BLaER1 (cell line): ENCODE measurements at regions not wholly inside any gene's neighbourhood (a gene's known extent, or its start where the extent isn't known, plus 50 kb on each side); places are given as distances from the start of the nearest gene placed in this dataset.

Experiments
- H3K27ac ChIP-seq: shearing (Covaris generic); formaldehyde crosslinking; 2 replicates; pipeline ENCODE4 v1.8.1; 2022
- H3K27me3 ChIP-seq: shearing (Covaris generic); formaldehyde crosslinking; 2 replicates; pipeline ENCODE4 v1.8.1; 2022
- H3K36me3 ChIP-seq: shearing (Covaris generic); formaldehyde crosslinking; 2 replicates; pipeline ENCODE4 v1.8.1; 2022
- H3K4me1 ChIP-seq: shearing (Covaris generic); formaldehyde crosslinking; 2 replicates; pipeline ENCODE4 v1.8.1; 2022
- H3K4me2 ChIP-seq: shearing (Covaris generic); formaldehyde crosslinking; 2 replicates; pipeline ENCODE4 v1.8.1; 2022
- H3K4me3 ChIP-seq: shearing (Covaris generic); formaldehyde crosslinking; 2 replicates; pipeline ENCODE4 v1.8.1; 2022
- H3K9ac ChIP-seq: shearing (Covaris generic); formaldehyde crosslinking; 2 replicates; pipeline ENCODE4 v1.8.1; 2022
- H3K9me3 ChIP-seq: shearing (Covaris generic); formaldehyde crosslinking; 2 replicates; pipeline ENCODE4 v1.8.1; 2022
- H4K20me1 ChIP-seq: shearing (Covaris generic); formaldehyde crosslinking; 2 replicates; pipeline ENCODE4 v1.8.1; 2022
- Cebpa-rat ChIP-seq: shearing (Covaris generic); IDR thresholded peaks from 2 replicates; pipeline ENCODE4 v1.8.1; 2022

DNA sequence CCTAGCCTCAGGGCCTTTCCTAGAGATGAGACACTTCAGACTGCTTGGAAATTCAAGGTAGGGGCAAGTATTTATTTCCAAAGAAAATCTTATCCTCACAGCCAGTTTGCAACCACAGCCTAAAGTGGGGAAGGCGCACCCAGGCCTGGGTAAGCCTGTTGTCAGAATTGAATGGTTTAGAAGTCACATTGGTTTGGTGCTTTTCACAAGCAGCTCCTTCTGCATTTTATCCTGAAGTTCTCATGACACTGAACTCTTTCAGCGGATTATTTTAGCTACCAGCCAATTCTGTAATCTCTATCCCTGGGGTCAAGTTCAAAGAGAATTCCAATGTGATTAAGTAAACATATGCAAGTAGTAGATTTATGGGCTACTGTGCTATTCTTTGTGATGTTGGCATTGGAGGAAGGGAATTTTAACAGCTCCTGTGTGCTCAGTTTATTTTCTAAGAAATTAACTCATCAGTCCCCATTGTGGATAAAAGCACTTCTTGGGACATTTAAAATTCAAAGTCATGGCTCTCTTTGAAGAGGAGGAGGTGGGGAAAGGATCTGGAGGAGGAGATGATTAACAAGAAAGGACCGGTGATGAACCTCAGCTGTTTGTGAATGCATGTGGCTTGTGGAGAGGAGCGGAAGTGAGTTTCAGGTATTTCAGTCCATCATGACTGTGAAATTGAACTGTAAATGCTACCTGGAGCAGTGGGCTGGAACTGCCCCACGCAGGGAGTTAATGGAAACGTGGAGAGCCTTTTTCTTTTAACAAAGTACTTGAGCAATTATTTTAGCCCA is 90.2 kb upstream of the CACUL1 start:
- TF ChIP-seq Cebpa-rat, result no peak
- H3K4me3 ChIP-seq, result no peak overlapping the region
- no peak overlapping the region for H3K4me2 ChIP-seq
- no peak overlapping the region for H3K27ac ChIP-seq
- no peaks in the 10 kb centered on the region for H3K4me1 ChIP-seq
- H3K36me3 ChIP-seq, result no peaks in the 10 kb centered on the region
- peaks cover 13% of the 10 kb centered on the region; the same call in 1 of the 2 replicates for H3K9me3 ChIP-seq
- no peak overlapping the region for H3K9ac ChIP-seq
- H4K20me1 ChIP-seq, result no peaks in the 10 kb centered on the region
- H3K27me3 ChIP-seq, result no peaks in the 10 kb centered on the region

DNA sequence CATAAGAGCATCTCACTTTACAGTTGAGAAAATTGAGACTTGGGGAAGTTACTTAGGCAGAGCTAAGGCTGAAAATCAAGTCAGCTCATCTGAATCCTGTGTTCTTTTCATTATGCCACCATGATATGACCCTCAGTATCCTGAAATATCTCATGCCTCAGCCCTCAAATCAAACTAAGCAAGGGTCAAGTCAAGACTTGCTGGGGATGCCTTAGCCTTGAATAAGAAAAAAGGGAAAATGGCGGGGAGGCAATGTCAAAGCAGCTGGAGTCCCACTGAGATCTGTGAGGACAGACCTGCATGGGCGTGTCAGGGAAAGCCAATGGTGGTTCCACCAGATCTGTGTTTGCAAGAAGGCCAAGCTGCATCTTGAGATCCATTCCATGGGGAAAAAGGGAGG is 91.0 kb upstream of the CACUL1 start:
- H3K27ac ChIP-seq, result no peak overlapping the region
- no peak for TF ChIP-seq Cebpa-rat
- H3K27me3 ChIP-seq, result no peaks in the 10 kb centered on the region
- no peaks in the 10 kb centered on the region for H3K36me3 ChIP-seq
- H3K4me1 ChIP-seq, result no peaks in the 10 kb centered on the region
- H4K20me1 ChIP-seq, result no peaks in the 10 kb centered on the region
- H3K9me3 ChIP-seq, result peaks cover 13% of the 10 kb centered on the region; the same call in 1 of the 2 replicates
- no peak overlapping the region for H3K9ac ChIP-seq
- no peak overlapping the region for H3K4me2 ChIP-seq
- H3K4me3 ChIP-seq, result no peak overlapping the region

DNA sequence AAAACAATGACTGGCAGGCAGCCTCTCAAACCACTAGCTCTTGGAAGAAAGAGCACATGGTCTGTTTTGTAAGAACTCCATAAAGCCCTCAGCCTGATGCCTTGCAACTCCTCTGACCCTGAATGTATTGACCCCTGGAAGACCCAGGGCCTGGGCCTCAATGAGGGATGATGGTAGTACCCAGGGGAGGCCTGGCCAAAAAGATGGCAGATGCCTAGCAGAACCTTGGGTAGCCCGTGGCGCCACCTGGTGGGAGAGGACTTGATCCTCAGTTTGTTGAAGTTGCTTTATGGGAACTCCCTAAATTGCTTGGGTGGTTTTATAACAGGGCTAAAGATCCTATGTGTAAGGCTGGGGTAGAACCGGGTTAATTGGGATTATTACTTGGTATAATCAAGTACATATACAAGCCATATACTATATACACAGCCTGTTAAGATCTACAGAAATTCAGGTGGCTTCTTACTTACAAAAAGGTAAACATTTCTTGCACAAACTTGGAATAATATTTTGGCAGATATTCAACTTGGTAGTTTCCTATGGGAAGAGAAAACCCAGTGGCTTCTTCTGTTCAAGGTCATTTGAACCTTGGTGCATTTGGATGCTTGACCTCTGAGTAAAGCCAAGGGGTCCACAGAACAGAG is 95.8 kb upstream of the CACUL1 start:
- no peaks in the 10 kb centered on the region for H3K9me3 ChIP-seq
- no peak overlapping the region for H3K27ac ChIP-seq
- no peaks in the 10 kb centered on the region for H4K20me1 ChIP-seq
- no peak overlapping the region for H3K9ac ChIP-seq
- H3K4me2 ChIP-seq, result no peak overlapping the region
- no peak for TF ChIP-seq Cebpa-rat
- no peaks in the 10 kb centered on the region for H3K27me3 ChIP-seq
- H3K4me1 ChIP-seq, result 0 out of 2 replicates have a peak, but pooled peaks cover 8% of the 10 kb centered on the region
- no peaks in the 10 kb centered on the region for H3K36me3 ChIP-seq
- H3K4me3 ChIP-seq, result no peak overlapping the region

DNA sequence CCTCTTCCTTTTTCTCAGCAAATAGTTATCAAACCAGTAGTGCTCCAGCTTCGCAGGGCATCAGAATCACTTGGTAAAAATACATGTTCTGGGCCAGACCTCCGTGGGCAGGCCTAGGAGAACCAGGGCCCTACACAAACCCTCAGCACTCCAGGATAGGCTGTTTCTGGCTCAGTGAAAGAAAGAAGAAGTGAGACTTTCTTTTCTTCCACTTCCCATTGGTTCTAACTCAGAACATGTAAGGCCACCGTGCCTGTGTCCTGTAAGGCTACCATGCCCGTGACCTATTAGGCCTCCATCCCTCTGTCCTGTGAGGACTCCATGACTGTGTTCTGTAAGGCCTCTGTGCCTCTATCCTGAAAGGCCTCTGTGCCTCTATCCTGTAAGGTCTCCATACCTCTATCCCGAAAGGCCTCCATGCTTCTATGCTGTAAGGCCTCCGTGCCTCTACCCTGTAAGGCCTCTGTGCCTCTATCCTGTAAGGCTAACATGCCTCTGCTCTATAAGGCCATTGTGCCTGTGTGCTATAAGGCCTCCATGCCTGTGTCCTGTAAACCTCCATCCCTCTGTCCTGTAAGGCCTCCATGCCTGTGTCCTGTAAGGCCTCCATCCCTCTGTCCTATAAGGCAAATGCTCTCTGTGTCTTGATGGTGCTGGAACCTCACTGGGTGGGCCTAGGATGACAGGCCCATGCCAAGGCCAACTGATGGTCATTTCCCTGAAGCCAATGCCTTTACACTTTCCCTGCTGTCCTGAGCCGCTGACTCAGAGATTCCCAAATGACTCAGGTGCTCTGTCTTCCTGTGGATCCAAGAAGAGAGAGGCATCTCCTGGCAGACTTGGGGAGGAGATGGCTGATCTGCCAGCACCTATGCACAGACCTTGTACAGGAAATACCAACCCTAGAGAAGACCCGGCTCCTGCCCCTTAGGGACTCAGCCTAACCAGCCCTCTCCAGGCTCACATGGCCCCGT is 96.6 kb upstream of the CACUL1 start:
- no peak overlapping the region for H3K9ac ChIP-seq
- 0 out of 2 replicates have a peak, but pooled peaks cover 8% of the 10 kb centered on the region for H3K4me1 ChIP-seq
- H3K9me3 ChIP-seq, result no peaks in the 10 kb centered on the region
- no peak overlapping the region for H3K4me3 ChIP-seq
- H3K4me2 ChIP-seq, result no peak overlapping the region
- no peaks in the 10 kb centered on the region for H3K36me3 ChIP-seq
- H4K20me1 ChIP-seq, result no peaks in the 10 kb centered on the region
- no peak for TF ChIP-seq Cebpa-rat
- no peak overlapping the region for H3K27ac ChIP-seq
- no peaks in the 10 kb centered on the region for H3K27me3 ChIP-seq

DNA sequence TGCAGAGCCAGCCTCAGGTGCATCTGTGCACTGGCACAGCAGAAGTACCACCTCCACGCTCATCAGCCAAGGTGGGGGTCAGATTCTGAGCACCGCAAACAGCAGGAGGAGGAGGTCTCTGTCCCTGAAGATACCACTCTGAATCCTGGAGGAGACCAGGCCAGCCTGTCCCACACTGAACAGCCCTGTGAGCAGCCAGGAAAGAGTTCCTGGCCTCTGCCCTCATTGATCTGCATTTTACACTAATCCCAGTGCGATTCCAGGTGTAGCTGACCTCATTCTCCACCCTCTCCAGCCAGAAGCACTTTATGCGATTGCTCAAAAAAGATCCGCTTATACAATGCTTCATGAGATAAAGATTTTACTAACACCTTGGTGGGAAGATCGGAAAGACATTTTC is 99.1 kb upstream of the CACUL1 start:
- Histone ChIP-seq H3K4me3 (no peak overlapping the region), H3K4me1 (0 out of 2 replicates have a peak, but pooled peaks cover 8% of the 10 kb centered on the region), H3K9me3 (no peaks in the 10 kb centered on the region; the same call in 1 of the 2 replicates), H3K9ac (no peak overlapping the region), H3K27ac (no peak overlapping the region), H3K36me3 (no peaks in the 10 kb centered on the region), H3K27me3 (no peaks in the 10 kb centered on the region), H4K20me1 (no peaks in the 10 kb centered on the region), H3K4me2 (no peak overlapping the region)
- TF ChIP-seq Cebpa-rat, result no peak

DNA sequence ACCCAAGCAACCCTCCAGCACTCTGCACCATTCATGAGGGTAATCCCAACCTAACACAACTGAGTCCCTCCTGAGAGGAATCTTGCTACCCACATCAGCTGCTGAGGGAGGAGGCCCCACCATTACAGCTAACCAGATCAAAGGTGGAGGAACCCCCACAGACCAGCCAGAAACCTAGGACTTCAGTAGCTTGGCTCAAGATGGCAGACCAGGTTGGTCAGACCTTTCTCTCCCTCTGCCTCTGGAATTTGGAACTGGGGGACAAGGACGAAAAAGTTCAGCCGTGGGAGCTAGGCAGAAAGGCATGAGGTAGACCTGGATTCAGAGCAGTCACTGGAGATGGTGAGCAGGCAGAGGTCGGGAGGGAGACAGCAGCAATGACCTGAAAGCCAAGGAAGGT is 101.3 kb upstream of the CACUL1 start:
- H3K9me3 ChIP-seq, result no peaks in the 10 kb centered on the region; the same call in 1 of the 2 replicates
- TF ChIP-seq Cebpa-rat, result no peak
- H3K9ac ChIP-seq, result no peak overlapping the region

DNA sequence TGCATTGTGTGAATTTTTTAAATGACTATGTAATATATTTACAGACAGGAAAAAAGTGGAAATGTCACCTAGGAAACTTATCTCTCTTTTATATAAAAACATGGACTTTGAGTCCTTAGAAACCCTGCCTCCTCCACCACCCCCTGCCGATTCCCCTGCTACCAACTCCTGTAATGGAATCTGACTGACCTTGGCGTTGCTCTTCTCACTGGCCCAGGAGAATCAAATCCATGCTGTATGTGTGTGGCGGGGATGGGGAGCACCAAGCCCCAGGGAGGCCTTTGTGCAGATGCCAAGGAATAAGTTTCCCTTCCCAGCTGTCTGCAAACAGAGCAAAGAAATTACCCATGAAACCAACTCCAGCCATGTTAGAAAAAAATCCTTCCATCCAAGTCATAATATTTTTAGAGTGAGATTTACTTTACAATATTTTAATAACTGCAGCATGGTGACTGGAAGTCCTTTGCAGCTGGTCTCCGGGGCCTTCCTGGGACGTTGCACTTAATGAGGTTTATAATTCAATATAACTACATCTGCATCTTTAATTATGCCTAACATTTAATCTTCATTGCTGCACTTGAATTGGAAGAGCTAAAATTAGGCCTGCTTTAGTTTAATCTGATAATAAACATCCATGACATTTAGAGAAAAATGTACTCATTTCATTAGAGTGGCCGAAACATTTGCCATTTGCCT is 111.4 kb upstream of the CACUL1 start:
- H3K4me2 ChIP-seq, result no peak overlapping the region
- no peak for TF ChIP-seq Cebpa-rat
- no peak overlapping the region for H3K4me3 ChIP-seq
- H3K36me3 ChIP-seq, result no peaks in the 10 kb centered on the region
- H3K27ac ChIP-seq, result no peak overlapping the region
- no peaks in the 10 kb centered on the region for H4K20me1 ChIP-seq
- no peaks in the 10 kb centered on the region for H3K27me3 ChIP-seq
- no peaks in the 10 kb centered on the region for H3K4me1 ChIP-seq
- H3K9me3 ChIP-seq, result 0 out of 2 replicates have a peak, but pooled peaks cover 3% of the 10 kb centered on the region
- no peak overlapping the region for H3K9ac ChIP-seq

More for the DNA sequence above, 101.3 kb upstream of the CACUL1 start:
- Histone ChIP-seq H3K27me3 (no peaks in the 10 kb centered on the region), H4K20me1 (no peaks in the 10 kb centered on the region), H3K4me3 (no peak overlapping the region), H3K27ac (no peak overlapping the region), H3K36me3 (no peaks in the 10 kb centered on the region), H3K4me1 (0 out of 2 replicates have a peak, but pooled peaks cover 8% of the 10 kb centered on the region), H3K4me2 (no peak overlapping the region)

DNA sequence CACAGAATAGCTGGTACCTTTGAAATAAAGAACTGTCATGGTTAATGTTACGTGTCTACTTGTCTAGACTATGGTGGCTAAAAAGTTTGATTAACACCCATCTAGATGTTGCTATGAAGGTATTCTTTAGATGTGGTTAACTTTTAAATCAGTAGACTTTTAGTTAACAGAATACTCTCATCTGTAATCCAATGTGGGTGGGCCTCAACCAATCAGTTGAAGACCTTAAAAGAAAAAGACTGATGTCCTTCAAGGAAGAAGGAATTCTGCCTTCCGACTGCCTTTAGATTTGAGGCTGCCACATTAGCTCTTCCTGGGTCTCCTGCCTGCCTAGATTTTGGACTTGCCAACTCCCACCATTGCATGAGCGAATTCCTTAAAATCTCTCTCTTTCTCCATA is 113.0 kb upstream of the CACUL1 start:
- H3K4me2 ChIP-seq, result no peak overlapping the region
- H3K36me3 ChIP-seq, result no peaks in the 10 kb centered on the region
- H3K27ac ChIP-seq, result no peak overlapping the region
- TF ChIP-seq Cebpa-rat, result no peak
- H3K9me3 ChIP-seq, result no peaks in the 10 kb centered on the region
- H3K9ac ChIP-seq, result no peak overlapping the region
- no peaks in the 10 kb centered on the region for H3K27me3 ChIP-seq
- no peak overlapping the region for H3K4me3 ChIP-seq
- H3K4me1 ChIP-seq, result no peaks in the 10 kb centered on the region
- no peaks in the 10 kb centered on the region for H4K20me1 ChIP-seq

DNA sequence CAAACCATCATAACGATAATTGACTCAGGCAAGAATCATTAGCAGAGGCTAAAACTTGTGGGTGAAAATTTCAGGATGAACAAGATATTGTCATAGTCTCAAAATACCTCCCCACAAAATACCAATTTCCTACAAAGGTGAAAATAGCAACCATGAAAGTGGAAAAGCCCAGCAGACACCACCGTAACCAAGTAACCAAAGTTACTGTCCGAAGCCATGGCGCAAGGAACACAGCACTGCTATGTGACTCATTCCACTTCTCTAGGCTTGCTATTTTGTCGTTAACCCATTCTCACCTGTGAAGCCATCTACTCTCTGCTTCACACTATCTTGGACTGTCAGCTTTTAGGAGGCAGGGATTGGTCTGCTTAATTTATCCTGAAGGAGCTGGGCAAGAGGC is 113.8 kb upstream of the CACUL1 start:
- H3K9ac ChIP-seq, result no peak overlapping the region
- no peak overlapping the region for H3K4me2 ChIP-seq
- no peak overlapping the region for H3K4me3 ChIP-seq
- no peaks in the 10 kb centered on the region for H3K27me3 ChIP-seq
- H3K4me1 ChIP-seq, result no peaks in the 10 kb centered on the region
- no peaks in the 10 kb centered on the region for H3K9me3 ChIP-seq
- no peaks in the 10 kb centered on the region for H4K20me1 ChIP-seq
- H3K27ac ChIP-seq, result no peak overlapping the region
- TF ChIP-seq Cebpa-rat, result no peak
- no peaks in the 10 kb centered on the region for H3K36me3 ChIP-seq
